Loucy (cell line): ENCODE measurements at regions not wholly inside any gene's neighbourhood (a gene's known extent, or its start where the extent isn't known, plus 50 kb on each side); places are given as distances from the start of the nearest gene placed in this dataset.

Experiments used
- EZH2phosphoT487 ChIP-seq: fragments of 200-600 bp; IDR thresholded peaks from 2 replicates; pipeline ENCODE4 v1.6.1; 2018; ENCODE audit warnings: antibody characterized with exemption, mild to moderate bottlenecking, moderate library complexity, borderline replicate concordance
- TF ChIP-seq, protein P1 (sequence below): fragments of 200-600 bp; sonication (generic); conservative IDR thresholded peaks from 2 replicates; pipeline ENCODE4 v1.5.1; 2014; ENCODE audit warnings: mild to moderate bottlenecking, antibody characterized with exemption, low read length

DNA sequence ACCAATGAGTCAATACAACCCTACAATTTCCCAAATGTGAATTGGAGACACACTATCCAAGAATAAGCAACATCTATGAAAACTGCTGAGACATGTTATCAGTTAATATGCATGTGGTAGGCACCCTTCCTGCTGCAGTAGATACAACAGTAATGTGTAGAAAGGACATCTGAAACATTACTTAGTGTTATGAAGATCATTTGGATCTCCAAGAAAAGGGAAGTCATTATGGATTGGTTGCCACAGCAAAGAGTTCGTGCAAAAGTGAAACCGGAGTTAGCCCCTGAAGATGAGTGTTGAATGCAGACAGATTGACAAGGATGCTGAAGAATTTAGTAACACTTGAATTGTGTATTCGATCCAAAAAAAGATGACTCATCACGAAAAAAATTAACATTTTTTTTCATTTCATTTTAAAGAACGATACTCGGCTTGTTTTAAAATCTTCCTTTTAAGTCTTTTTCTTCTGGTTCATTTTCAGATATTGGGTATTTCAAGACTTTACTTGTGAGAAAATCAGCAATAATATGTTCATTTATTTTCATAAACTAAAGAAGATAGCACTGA is 322.4 kb upstream of the KLF6 start:
- TF ChIP-seq, protein P1, sequence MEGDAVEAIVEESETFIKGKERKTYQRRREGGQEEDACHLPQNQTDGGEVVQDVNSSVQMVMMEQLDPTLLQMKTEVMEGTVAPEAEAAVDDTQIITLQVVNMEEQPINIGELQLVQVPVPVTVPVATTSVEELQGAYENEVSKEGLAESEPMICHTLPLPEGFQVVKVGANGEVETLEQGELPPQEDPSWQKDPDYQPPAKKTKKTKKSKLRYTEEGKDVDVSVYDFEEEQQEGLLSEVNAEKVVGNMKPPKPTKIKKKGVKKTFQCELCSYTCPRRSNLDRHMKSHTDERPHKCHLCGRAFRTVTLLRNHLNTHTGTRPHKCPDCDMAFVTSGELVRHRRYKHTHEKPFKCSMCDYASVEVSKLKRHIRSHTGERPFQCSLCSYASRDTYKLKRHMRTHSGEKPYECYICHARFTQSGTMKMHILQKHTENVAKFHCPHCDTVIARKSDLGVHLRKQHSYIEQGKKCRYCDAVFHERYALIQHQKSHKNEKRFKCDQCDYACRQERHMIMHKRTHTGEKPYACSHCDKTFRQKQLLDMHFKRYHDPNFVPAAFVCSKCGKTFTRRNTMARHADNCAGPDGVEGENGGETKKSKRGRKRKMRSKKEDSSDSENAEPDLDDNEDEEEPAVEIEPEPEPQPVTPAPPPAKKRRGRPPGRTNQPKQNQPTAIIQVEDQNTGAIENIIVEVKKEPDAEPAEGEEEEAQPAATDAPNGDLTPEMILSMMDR, result no peak
- TF ChIP-seq EZH2phosphoT487, result no peak
